ENCODE measurements at regions not wholly inside any gene's neighbourhood (a gene's known extent, or its start where the extent isn't known, plus 50 kb on each side); places are given as distances from the start of the nearest gene placed in this dataset.

DNA sequence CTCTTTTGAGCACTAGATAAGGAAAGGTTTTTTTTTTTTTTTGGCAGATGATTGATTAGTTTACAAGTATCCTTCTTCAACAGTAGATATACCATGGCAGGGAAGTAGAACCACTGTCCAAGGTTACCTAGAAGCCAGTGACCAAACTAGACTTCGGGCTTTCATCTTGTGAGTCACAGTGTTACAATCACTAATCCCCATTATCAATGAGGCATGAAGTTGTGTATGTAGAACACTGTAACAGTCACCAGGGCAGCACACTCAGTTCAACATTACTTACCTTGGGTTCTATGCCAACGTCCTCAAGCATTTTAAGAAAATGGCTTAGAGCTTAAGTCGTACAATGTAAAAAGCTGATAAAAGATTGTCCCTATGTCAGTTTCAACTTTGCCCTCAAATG lies 430.9 kb downstream of the ETS1 start:
- WGBS (ENCODE audit: missing lambda C conversion rate) = 6% methylated on average over 3 of the region's 3 CpGs
- POLR2A ChIA-PET = no interaction called here
- CTCF ChIA-PET = interaction anchor here (1.4 to 6.6 kb wide), 12 partner anchors 13 to 800 kb away, joined by 3 to 97 read pairs (median 12); no protein-coding TSS in a partner anchor
- TF ChIP-seq EHF (CRISPR knock-in tag; IDR thresholded peaks at IDR 0.05) (no peak), CBX8 (IDR thresholded peaks at IDR 0.05) (no peak), ZC3H11A (IDR thresholded peaks at IDR 0.05) (no peak), USF2 (IDR thresholded peaks at IDR 0.05) (no peak), KDM1A (IDR thresholded peaks at IDR 0.05; ENCODE audit: low read depth) (no peak), RFX5 (IDR thresholded peaks at IDR 0.05) (no peak), CHD4 (IDR thresholded peaks at IDR 0.05; ENCODE audit: borderline replicate concordance) (no peak), BCL3 (IDR thresholded peaks at IDR 0.05) (no peak), HOXB13 (CRISPR knock-in tag; IDR thresholded peaks at IDR 0.05; ENCODE audit: low read depth) (no peak), ESRRA (IDR thresholded peaks at IDR 0.05; ENCODE audit: borderline replicate concordance, low read length) (no peak), ZNF302 (CRISPR knock-in tag; IDR thresholded peaks at IDR 0.05) (no peak), REST (IDR thresholded peaks at IDR 0.05) (no peak), MAZ (IDR thresholded peaks at IDR 0.05; ENCODE audit: borderline replicate concordance, low read depth, low read length) (no peak), EHMT2 (IDR thresholded peaks at IDR 0.05; ENCODE audit: low read depth) (no peak), ZSCAN20 (CRISPR knock-in tag; IDR thresholded peaks at IDR 0.05) (no peak), ATOH8 (CRISPR knock-in tag; IDR thresholded peaks at IDR 0.05; ENCODE audit: low read depth) (no peak), JUNB (IDR thresholded peaks at IDR 0.05) (no peak), TP53 (CRISPR knock-in tag; IDR thresholded peaks at IDR 0.05) (no peak)
- TF ChIP-seq, protein P1, sequence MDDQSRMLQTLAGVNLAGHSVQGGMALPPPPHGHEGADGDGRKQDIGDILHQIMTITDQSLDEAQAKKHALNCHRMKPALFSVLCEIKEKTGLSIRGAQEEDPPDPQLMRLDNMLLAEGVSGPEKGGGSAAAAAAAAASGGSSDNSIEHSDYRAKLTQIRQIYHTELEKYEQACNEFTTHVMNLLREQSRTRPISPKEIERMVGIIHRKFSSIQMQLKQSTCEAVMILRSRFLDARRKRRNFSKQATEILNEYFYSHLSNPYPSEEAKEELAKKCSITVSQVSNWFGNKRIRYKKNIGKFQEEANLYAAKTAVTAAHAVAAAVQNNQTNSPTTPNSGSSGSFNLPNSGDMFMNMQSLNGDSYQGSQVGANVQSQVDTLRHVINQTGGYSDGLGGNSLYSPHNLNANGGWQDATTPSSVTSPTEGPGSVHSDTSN (IDR thresholded peaks at IDR 0.05) = no peak
- TF ChIP-seq, protein P2, sequence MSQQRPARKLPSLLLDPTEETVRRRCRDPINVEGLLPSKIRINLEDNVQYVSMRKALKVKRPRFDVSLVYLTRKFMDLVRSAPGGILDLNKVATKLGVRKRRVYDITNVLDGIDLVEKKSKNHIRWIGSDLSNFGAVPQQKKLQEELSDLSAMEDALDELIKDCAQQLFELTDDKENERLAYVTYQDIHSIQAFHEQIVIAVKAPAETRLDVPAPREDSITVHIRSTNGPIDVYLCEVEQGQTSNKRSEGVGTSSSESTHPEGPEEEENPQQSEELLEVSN (IDR thresholded peaks at IDR 0.05; ENCODE audit: borderline replicate concordance, low read depth) = no peak
- Histone ChIP-seq H3K9me3 (no peaks in the 10 kb centered on the region), H3K27ac (no peak overlapping the region), H3K4me1 (no peaks in the 10 kb centered on the region), H3K4me2 (no peak overlapping the region), H3K4me3 (no peak overlapping the region)
- no peak for ATAC-seq
- FAIRE-seq = no peak
- DNase-seq (ENCODE audit: low read depth in 1 of 2, low spot score in 1 of 2) = no peak
